ENCODE measurements at regions not wholly inside any gene's neighbourhood (a gene's known extent, or its start where the extent isn't known, plus 50 kb on each side); places are given as distances from the start of the nearest gene placed in this dataset.
"Not testable (repeated sequence)": the region's sequence is repeated elsewhere in the genome, so short reads cannot be mapped to it uniquely, and the experiment has no call there.

- Histone ChIP-seq H4K91ac (ENCODE audit: low read length) (no peak overlapping the region), H3K18ac (ENCODE audit: low read depth in 1 of 2, low read length in 2 of 2) (no peak overlapping the region), H4K8ac (ENCODE audit: low read length) (no peak overlapping the region), H3K23ac (ENCODE audit: low read length in 2 of 2) (no peak overlapping the region), H3K9me3 (ENCODE audit: control insufficient read depth, low read length) (no peaks in the 10 kb centered on the region), H3K4ac (ENCODE audit: low read depth in 1 of 2, low read length in 2 of 2) (no peak overlapping the region), H3K4me1 (ENCODE audit: control insufficient read depth, insufficient read depth, low read depth, low read length) (no peaks in the 10 kb centered on the region), H2BK12ac (ENCODE audit: low read length in 2 of 2) (no peak overlapping the region), H2BK5ac (ENCODE audit: low read depth, low read length, poor library complexity, severe bottlenecking) (no peak overlapping the region), H3K27me3 (ENCODE audit: control insufficient read depth in 1 of 2, insufficient read depth in 1 of 2, low read length in 2 of 2) (peaks cover 0 to 5% of the 10 kb centered on the region in 2 experiments), H3K27ac (ENCODE audit: low read length, poor library complexity, severe bottlenecking) (no peak overlapping the region), H2AFZ (ENCODE audit: low read depth, low read length) (no peak overlapping the region), H3K14ac (ENCODE audit: low read length in 2 of 2) (no peak overlapping the region), H2BK15ac (ENCODE audit: low read depth, poor library complexity, severe bottlenecking) (no peak overlapping the region), H3K79me1 (replicated peaks; ENCODE audit: low read length, poor library complexity, severe bottlenecking) (no peaks in the 10 kb centered on the region), H3K36me3 (ENCODE audit: control insufficient read depth in 1 of 2, insufficient read depth in 2 of 2, low read depth in 1 of 2, low read length in 2 of 2) (no peaks in the 10 kb centered on the region), H2AK5ac (ENCODE audit: low read length, severe bottlenecking) (no peak overlapping the region), H3K4me2 (ENCODE audit: low read length, poor library complexity, severe bottlenecking) (no peak overlapping the region), H3K4me3 (ENCODE audit: insufficient read depth in 1 of 2, low read depth in 1 of 2, low read length in 2 of 2) (no peak overlapping the region), H3K9ac (ENCODE audit: low read length) (no peak overlapping the region), H2BK120ac (ENCODE audit: low read depth, low read length) (no peak overlapping the region)
- DNase-seq: no peak
- 100% methylated on average over 5 of the region's 5 CpGs for WGBS
Observed at GRCh38 chr14:37870170-37870569, 274.7 kb downstream of the TTC6 start.

- Histone ChIP-seq H3K4me3 (ENCODE audit: insufficient read depth in 1 of 2, low read depth in 1 of 2, low read length in 2 of 2) (no peak overlapping the region), H4K8ac (ENCODE audit: low read length) (no peak overlapping the region), H2BK120ac (ENCODE audit: low read depth, low read length) (no peak overlapping the region), H3K27me3 (ENCODE audit: control insufficient read depth in 1 of 2, insufficient read depth in 1 of 2, low read length in 2 of 2) (peaks cover 0 to 5% of the 10 kb centered on the region in 2 experiments), H3K14ac (ENCODE audit: low read length in 2 of 2) (no peak overlapping the region), H3K27ac (ENCODE audit: low read length, poor library complexity, severe bottlenecking) (no peak overlapping the region), H2BK15ac (ENCODE audit: low read depth, poor library complexity, severe bottlenecking) (no peak overlapping the region), H3K4me2 (ENCODE audit: low read length, poor library complexity, severe bottlenecking) (no peak overlapping the region), H4K91ac (ENCODE audit: low read length) (no peak overlapping the region), H3K23ac (ENCODE audit: low read length in 2 of 2) (no peak overlapping the region), H3K9ac (ENCODE audit: low read length) (no peak overlapping the region), H3K79me1 (replicated peaks; ENCODE audit: low read length, poor library complexity, severe bottlenecking) (no peaks in the 10 kb centered on the region), H3K18ac (ENCODE audit: low read depth in 1 of 2, low read length in 2 of 2) (no peak overlapping the region), H3K4ac (ENCODE audit: low read depth in 1 of 2, low read length in 2 of 2) (no peak overlapping the region), H2BK5ac (ENCODE audit: low read depth, low read length, poor library complexity, severe bottlenecking) (no peak overlapping the region), H3K4me1 (ENCODE audit: control insufficient read depth, insufficient read depth, low read depth, low read length) (no peaks in the 10 kb centered on the region), H2AK5ac (ENCODE audit: low read length, severe bottlenecking) (no peak overlapping the region), H2BK12ac (ENCODE audit: low read length in 2 of 2) (no peak overlapping the region), H3K36me3 (ENCODE audit: control insufficient read depth in 1 of 2, insufficient read depth in 2 of 2, low read depth in 1 of 2, low read length in 2 of 2) (no peaks in the 10 kb centered on the region), H2AFZ (ENCODE audit: low read depth, low read length) (no peak overlapping the region), H3K9me3 (ENCODE audit: control insufficient read depth, low read length) (no peaks in the 10 kb centered on the region)
- DNase-seq: no peak
- 56% methylated on average over 11 of the region's 11 CpGs for WGBS
Observed at GRCh38 chr14:37870632-37871346, 275.4 kb downstream of the TTC6 start.

- H3K9ac ChIP-seq (ENCODE audit: low read length); H4K8ac ChIP-seq (ENCODE audit: low read length); H3K36me3 ChIP-seq (ENCODE audit: control insufficient read depth in 1 of 2, insufficient read depth in 2 of 2, low read depth in 1 of 2, low read length in 2 of 2); DNase-seq; H2AK5ac ChIP-seq (ENCODE audit: low read length, severe bottlenecking); H3K9me3 ChIP-seq (ENCODE audit: control insufficient read depth, low read length); H3K14ac ChIP-seq (ENCODE audit: low read length in 2 of 2); H3K4me3 ChIP-seq (ENCODE audit: insufficient read depth in 1 of 2, low read depth in 1 of 2, low read length in 2 of 2); H3K27ac ChIP-seq (ENCODE audit: low read length, poor library complexity, severe bottlenecking); H2AFZ ChIP-seq (ENCODE audit: low read depth, low read length); H2BK5ac ChIP-seq (ENCODE audit: low read depth, low read length, poor library complexity, severe bottlenecking); H2BK12ac ChIP-seq (ENCODE audit: low read length in 2 of 2); H3K18ac ChIP-seq (ENCODE audit: low read depth in 1 of 2, low read length in 2 of 2); H3K79me1 ChIP-seq (replicated peaks; ENCODE audit: low read length, poor library complexity, severe bottlenecking); H3K4me1 ChIP-seq (ENCODE audit: control insufficient read depth, insufficient read depth, low read depth, low read length); H2BK15ac ChIP-seq (ENCODE audit: low read depth, poor library complexity, severe bottlenecking); H3K27me3 ChIP-seq (ENCODE audit: control insufficient read depth in 1 of 2, insufficient read depth in 1 of 2, low read length in 2 of 2); H3K4me2 ChIP-seq (ENCODE audit: low read length, poor library complexity, severe bottlenecking); H4K91ac ChIP-seq (ENCODE audit: low read length); H3K23ac ChIP-seq (ENCODE audit: low read length in 2 of 2); H2BK120ac ChIP-seq (ENCODE audit: low read depth, low read length); H3K4ac ChIP-seq (ENCODE audit: low read depth in 1 of 2, low read length in 2 of 2): not testable (repeated sequence)
- 97% methylated on average over 8 of the region's 10 CpGs for WGBS
Observed at GRCh38 chr14:37874065-37874428, 278.6 kb downstream of the TTC6 start.

- H3K36me3 ChIP-seq (ENCODE audit: control insufficient read depth in 1 of 2, insufficient read depth in 2 of 2, low read depth in 1 of 2, low read length in 2 of 2): no peaks in the 10 kb centered on the region
- 47% methylated on average over 15 of the region's 15 CpGs for WGBS
- peaks cover 0 to 7% of the 10 kb centered on the region in 2 experiments for H3K27me3 ChIP-seq (ENCODE audit: control insufficient read depth in 1 of 2, insufficient read depth in 1 of 2, low read length in 2 of 2)
- H3K18ac ChIP-seq (ENCODE audit: low read depth in 1 of 2, low read length in 2 of 2): no peak overlapping the region
- H2BK15ac ChIP-seq (ENCODE audit: low read depth, poor library complexity, severe bottlenecking): no peak overlapping the region
- H3K9me3 ChIP-seq (ENCODE audit: control insufficient read depth, low read length): no peaks in the 10 kb centered on the region
- H2BK120ac ChIP-seq (ENCODE audit: low read depth, low read length): no peak overlapping the region
- H3K23ac ChIP-seq (ENCODE audit: low read length in 2 of 2): no peak overlapping the region
- H3K14ac ChIP-seq (ENCODE audit: low read length in 2 of 2): no peak overlapping the region
- H2BK5ac ChIP-seq (ENCODE audit: low read depth, low read length, poor library complexity, severe bottlenecking): no peak overlapping the region
- H3K4ac ChIP-seq (ENCODE audit: low read depth in 1 of 2, low read length in 2 of 2): no peak overlapping the region
- H2BK12ac ChIP-seq (ENCODE audit: low read length in 2 of 2): no peak overlapping the region
- H3K79me1 ChIP-seq (replicated peaks; ENCODE audit: low read length, poor library complexity, severe bottlenecking): no peaks in the 10 kb centered on the region
- peak; percentile 59 for DNase-seq
- H3K4me2 ChIP-seq (ENCODE audit: low read length, poor library complexity, severe bottlenecking): no peak overlapping the region
- no peak overlapping the region for H3K27ac ChIP-seq (ENCODE audit: low read length, poor library complexity, severe bottlenecking)
- H4K8ac ChIP-seq (ENCODE audit: low read length): peak overlapping the region; percentile 33
- peak overlapping the region; percentile 5 for H3K9ac ChIP-seq (ENCODE audit: low read length)
- no peak overlapping the region for H2AK5ac ChIP-seq (ENCODE audit: low read length, severe bottlenecking)
- no peaks in the 10 kb centered on the region for H3K4me1 ChIP-seq (ENCODE audit: control insufficient read depth, insufficient read depth, low read depth, low read length)
- no peak overlapping the region for H4K91ac ChIP-seq (ENCODE audit: low read length)
- no peak overlapping the region for H3K4me3 ChIP-seq (ENCODE audit: insufficient read depth in 1 of 2, low read depth in 1 of 2, low read length in 2 of 2)
- H2AFZ ChIP-seq (ENCODE audit: low read depth, low read length): no peak overlapping the region
Observed at GRCh38 chr14:37874429-37875109, 279.1 kb downstream of the TTC6 start.

Data from mesenchymal stem cell (in vitro differentiated cells and primary cell).